ENCODE measurements at regions not wholly inside any gene's neighbourhood (a gene's known extent, or its start where the extent isn't known, plus 50 kb on each side); places are given as distances from the start of the nearest gene placed in this dataset.

GRCh38 chr9:8143677-8144076, 344.1 kb upstream of the DMAC1 start:
- Histone ChIP-seq H3K9me3 (no peaks in the 10 kb centered on the region), H3K4me3 (no peak overlapping the region), H3K27me3 (no peaks in the 10 kb centered on the region), H3K4me1 (no peaks in the 10 kb centered on the region), H3K36me3 (no peaks in the 10 kb centered on the region), H3K27ac (no peak overlapping the region)
- 95% methylated on average over 3 of the region's 3 CpGs for whole genome bisulfite sequencing, 2 donors
- intact Hi-C loops (cut with DNase I): no loop called here
- TF ChIP-seq CTCF (IDR thresholded peaks at IDR 0.05) (no peak), POLR2AphosphoS5 (IDR thresholded peaks at IDR 0.05) (no peak), EP300 (IDR thresholded peaks at IDR 0.05) (no peak), POLR2A (IDR thresholded peaks at IDR 0.05) (no peak)
- DNase-seq: no peak

- no peak for DNase-seq
- 46 to 62% methylated on average over 2 of the region's 2 CpGs for WGBS, 2 donors
- Histone ChIP-seq H3K4me3 (no peak overlapping the region), H3K27ac (no peak overlapping the region), H3K4me1 (no peaks in the 10 kb centered on the region), H3K36me3 (no peaks in the 10 kb centered on the region), H3K9me3 (no peaks in the 10 kb centered on the region), H3K27me3 (no peaks in the 10 kb centered on the region)
- TF ChIP-seq POLR2A (IDR thresholded peaks at IDR 0.05): no peak
- no peak for TF ChIP-seq POLR2AphosphoS5 (IDR thresholded peaks at IDR 0.05)
- no peak for TF ChIP-seq CTCF (IDR thresholded peaks at IDR 0.05)
- no peak for TF ChIP-seq EP300 (IDR thresholded peaks at IDR 0.05)
- intact Hi-C loops (cut with DNase I): no loop called here
These were observed 341.0 kb upstream of the DMAC1 start for GRCh38 chr9:8140557-8140956.

- intact Hi-C loops (cut with DNase I): no loop called here
- Histone ChIP-seq H3K27ac (no peak overlapping the region), H3K4me3 (no peak overlapping the region), H3K36me3 (no peaks in the 10 kb centered on the region), H3K4me1 (no peaks in the 10 kb centered on the region), H3K27me3 (no peaks in the 10 kb centered on the region), H3K9me3 (no peaks in the 10 kb centered on the region)
- DNase-seq: no peak
- TF ChIP-seq CTCF (IDR thresholded peaks at IDR 0.05) (no peak), EP300 (IDR thresholded peaks at IDR 0.05) (no peak)
- 94 to 97% methylated on average over 1 of the region's 1 CpG for WGBS, 2 donors
These were observed 340.2 kb upstream of the DMAC1 start for GRCh38 chr9:8139756-8140155.

- Histone ChIP-seq H3K9me3 (no peaks in the 10 kb centered on the region), H3K4me1 (no peaks in the 10 kb centered on the region), H3K36me3 (no peaks in the 10 kb centered on the region), H3K27me3 (no peaks in the 10 kb centered on the region), H3K4me3 (no peak overlapping the region), H3K27ac (no peak overlapping the region)
- intact Hi-C loops (cut with DNase I): no loop called here
- WGBS, 2 donors: 89 to 90% methylated on average over 1 of the region's 1 CpG
- TF ChIP-seq EP300 (IDR thresholded peaks at IDR 0.05) (no peak), POLR2A (IDR thresholded peaks at IDR 0.05) (no peak), POLR2AphosphoS5 (IDR thresholded peaks at IDR 0.05) (no peak), CTCF (IDR thresholded peaks at IDR 0.05) (no peak)
- no peak for DNase-seq
These were observed 336.9 kb upstream of the DMAC1 start for GRCh38 chr9:8136477-8136876.

- WGBS, 2 donors: 93 to 94% methylated on average over 3 of the region's 3 CpGs
- no peak for DNase-seq
These were observed 335.1 kb upstream of the DMAC1 start for GRCh38 chr9:8134635-8135034.

More at GRCh38 chr9:8134635-8135034, 335.1 kb upstream of the DMAC1 start:
- intact Hi-C loops (cut with DNase I): no loop called here
- no peaks in the 10 kb centered on the region for H3K4me1 ChIP-seq
- H3K27ac ChIP-seq: no peak overlapping the region
- no peaks in the 10 kb centered on the region for H3K27me3 ChIP-seq
- no peaks in the 10 kb centered on the region for H3K9me3 ChIP-seq
- no peaks in the 10 kb centered on the region for H3K36me3 ChIP-seq
- no peak overlapping the region for H3K4me3 ChIP-seq
- TF ChIP-seq POLR2AphosphoS5 (IDR thresholded peaks at IDR 0.05): no peak
- no peak for TF ChIP-seq CTCF (IDR thresholded peaks at IDR 0.05)
- TF ChIP-seq POLR2A (IDR thresholded peaks at IDR 0.05): no peak
- TF ChIP-seq EP300 (IDR thresholded peaks at IDR 0.05): no peak
